ENCODE measurements at regions not wholly inside any gene's neighbourhood (a gene's known extent, or its start where the extent isn't known, plus 50 kb on each side); places are given as distances from the start of the nearest gene placed in this dataset.

- DNase-seq (ENCODE audit: low read depth): peak; percentile 4
These were observed 132.7 kb upstream of the JAG1 start for GRCh38 chr20:10806539-10806938.

GRCh38 chr20:10807013-10807412, 133.2 kb upstream of the JAG1 start:
- no peak for DNase-seq (ENCODE audit: low read depth)

GRCh38 chr20:10812759-10813327, 139.0 kb upstream of the JAG1 start:
- DNase-seq (ENCODE audit: low read depth): no peak

- DNase-seq (ENCODE audit: low read depth): no peak
These were observed 149.8 kb upstream of the JAG1 start for GRCh38 chr20:10823585-10823984.

- DNase-seq (ENCODE audit: low read depth): no peak
These were observed 151.1 kb upstream of the JAG1 start for GRCh38 chr20:10824750-10825500.

GRCh38 chr20:10826111-10826510, 152.3 kb upstream of the JAG1 start:
- DNase-seq (ENCODE audit: low read depth): no peak

GRCh38 chr20:10828180-10828579, 154.4 kb upstream of the JAG1 start:
- no peak for DNase-seq (ENCODE audit: low read depth)

GRCh38 chr20:10832141-10832540, 158.3 kb upstream of the JAG1 start:
- no peak for DNase-seq (ENCODE audit: low read depth)

- DNase-seq (ENCODE audit: low read depth): no peak
These were observed 164.1 kb upstream of the JAG1 start for GRCh38 chr20:10837901-10838300.

- DNase-seq (ENCODE audit: low read depth): peak; percentile 6
These were observed 168.3 kb upstream of the JAG1 start for GRCh38 chr20:10842116-10842515.

GRCh38 chr20:10843146-10843711, 169.4 kb upstream of the JAG1 start:
- no peak for DNase-seq (ENCODE audit: low read depth)

GRCh38 chr20:10846766-10847165, 173.0 kb upstream of the JAG1 start:
- no peak for DNase-seq (ENCODE audit: low read depth)

GRCh38 chr20:10848810-10849370, 175.1 kb upstream of the JAG1 start:
- peak; percentile 73 for DNase-seq (ENCODE audit: low read depth)

GRCh38 chr20:10853176-10853575, 179.4 kb upstream of the JAG1 start:
- no peak for DNase-seq (ENCODE audit: low read depth)

GRCh38 chr20:10853731-10854130, 179.9 kb upstream of the JAG1 start:
- DNase-seq (ENCODE audit: low read depth): no peak

GRCh38 chr20:10854976-10855375, 181.2 kb upstream of the JAG1 start:
- DNase-seq (ENCODE audit: low read depth): no peak

GRCh38 chr20:10855778-10856177, 182.0 kb upstream of the JAG1 start:
- DNase-seq (ENCODE audit: low read depth): no peak

GRCh38 chr20:10856237-10857015, 182.6 kb upstream of the JAG1 start:
- DNase-seq (ENCODE audit: low read depth): no peak

- DNase-seq (ENCODE audit: low read depth): no peak
These were observed 183.7 kb upstream of the JAG1 start for GRCh38 chr20:10857352-10858070.

- DNase-seq (ENCODE audit: low read depth): no peak
These were observed 187.3 kb upstream of the JAG1 start for GRCh38 chr20:10861090-10861489.

GRCh38 chr20:10861619-10862018, 187.8 kb upstream of the JAG1 start:
- no peak for DNase-seq (ENCODE audit: low read depth)
